T-helper 2 cell treated with Interferon-gamma antibody and Interleukin-4, amounts not matched to agents 5 μg/mL and 100 μg/mL, for 36 hours (primary cell): ENCODE measurements at regions not wholly inside any gene's neighbourhood (a gene's known extent, or its start where the extent isn't known, plus 50 kb on each side); places are given as distances from the start of the nearest gene placed in this dataset.

Experiments
- DNase-seq: peaks from one replicate; pipeline ENCODE4 v3.0.0; 2021; ENCODE audit warnings: low spot score
- H3K27ac Mint-ChIP-seq: one replicate; pipeline ENCODE4 v1.8.0; 2021; ENCODE audit warnings: mild to moderate bottlenecking, mixed read lengths
- H3K27me3 Mint-ChIP-seq: one replicate; pipeline ENCODE4 v1.8.0; 2021; ENCODE audit warnings: low read depth, mixed read lengths
- H3K36me3 Mint-ChIP-seq: one replicate; pipeline ENCODE4 v1.8.0; 2021; ENCODE audit warnings: low read depth, mixed read lengths
- H3K4me1 Mint-ChIP-seq: one replicate; pipeline ENCODE4 v1.8.0; 2021; ENCODE audit warnings: low read depth, mixed read lengths
- H3K4me3 Mint-ChIP-seq: one replicate; pipeline ENCODE4 v1.8.0; 2022; ENCODE audit warnings: mild to moderate bottlenecking, moderate library complexity, mixed read lengths
- H3K9me3 Mint-ChIP-seq: one replicate; pipeline ENCODE4 v1.8.0; 2021; ENCODE audit warnings: mixed read lengths

- Mint-ChIP-seq H3K4me3 (no peak overlapping the region), H3K36me3 (no peaks in the 10 kb centered on the region), H3K9me3 (no peaks in the 10 kb centered on the region), H3K27ac (no peak overlapping the region), H3K27me3 (no peaks in the 10 kb centered on the region), H3K4me1 (no peaks in the 10 kb centered on the region)
- no peak for DNase-seq
Observed at GRCh38 chr2:145094370-145094769, 574.5 kb upstream of the ZEB2 start.

- H3K36me3 Mint-ChIP-seq: no peaks in the 10 kb centered on the region
- no peaks in the 10 kb centered on the region for H3K27me3 Mint-ChIP-seq
- no peaks in the 10 kb centered on the region for H3K4me1 Mint-ChIP-seq
- no peaks in the 10 kb centered on the region for H3K9me3 Mint-ChIP-seq
- DNase-seq: no peak
- H3K27ac Mint-ChIP-seq: no peak overlapping the region
- no peak overlapping the region for H3K4me3 Mint-ChIP-seq
Observed at GRCh38 chr2:145091967-145092366, 572.0 kb upstream of the ZEB2 start.

- no peaks in the 10 kb centered on the region for H3K36me3 Mint-ChIP-seq
- no peak overlapping the region for H3K27ac Mint-ChIP-seq
- no peaks in the 10 kb centered on the region for H3K4me1 Mint-ChIP-seq
- H3K4me3 Mint-ChIP-seq: no peak overlapping the region
- no peak for DNase-seq
- no peaks in the 10 kb centered on the region for H3K9me3 Mint-ChIP-seq
- no peaks in the 10 kb centered on the region for H3K27me3 Mint-ChIP-seq
Observed at GRCh38 chr2:145090841-145091761, 571.2 kb upstream of the ZEB2 start.

- Mint-ChIP-seq H3K4me1 (no peaks in the 10 kb centered on the region), H3K9me3 (no peaks in the 10 kb centered on the region), H3K36me3 (no peaks in the 10 kb centered on the region), H3K27ac (no peak overlapping the region), H3K27me3 (no peaks in the 10 kb centered on the region), H3K4me3 (no peak overlapping the region)
- DNase-seq: no peak
Observed at GRCh38 chr2:145088756-145089155, 568.8 kb upstream of the ZEB2 start.

- H3K4me1 Mint-ChIP-seq: no peaks in the 10 kb centered on the region
- no peaks in the 10 kb centered on the region for H3K36me3 Mint-ChIP-seq
- no peaks in the 10 kb centered on the region for H3K27me3 Mint-ChIP-seq
- H3K27ac Mint-ChIP-seq: no peak overlapping the region
- DNase-seq: no peak
- no peak overlapping the region for H3K4me3 Mint-ChIP-seq
- no peaks in the 10 kb centered on the region for H3K9me3 Mint-ChIP-seq
Observed at GRCh38 chr2:145086910-145087309, 567.0 kb upstream of the ZEB2 start.

GRCh38 chr2:145085612-145086011, 565.7 kb upstream of the ZEB2 start:
- DNase-seq: no peak
- no peaks in the 10 kb centered on the region for H3K36me3 Mint-ChIP-seq
- no peaks in the 10 kb centered on the region for H3K4me1 Mint-ChIP-seq
- no peak overlapping the region for H3K27ac Mint-ChIP-seq
- H3K9me3 Mint-ChIP-seq: no peaks in the 10 kb centered on the region
- no peaks in the 10 kb centered on the region for H3K27me3 Mint-ChIP-seq
- H3K4me3 Mint-ChIP-seq: no peak overlapping the region

GRCh38 chr2:145080426-145080825, 560.5 kb upstream of the ZEB2 start:
- H3K27me3 Mint-ChIP-seq: no peaks in the 10 kb centered on the region
- no peak overlapping the region for H3K27ac Mint-ChIP-seq
- H3K4me3 Mint-ChIP-seq: no peak overlapping the region
- DNase-seq: no peak
- no peaks in the 10 kb centered on the region for H3K36me3 Mint-ChIP-seq
- no peaks in the 10 kb centered on the region for H3K4me1 Mint-ChIP-seq
- H3K9me3 Mint-ChIP-seq: no peaks in the 10 kb centered on the region

- Mint-ChIP-seq H3K27me3 (no peaks in the 10 kb centered on the region), H3K9me3 (no peaks in the 10 kb centered on the region), H3K36me3 (no peaks in the 10 kb centered on the region), H3K27ac (no peak overlapping the region), H3K4me3 (no peak overlapping the region), H3K4me1 (no peaks in the 10 kb centered on the region)
- DNase-seq: no peak
Observed at GRCh38 chr2:145079641-145080040, 559.7 kb upstream of the ZEB2 start.

- H3K4me1 Mint-ChIP-seq: no peaks in the 10 kb centered on the region
Observed at GRCh38 chr2:145078923-145079322, 559.0 kb upstream of the ZEB2 start.

GRCh38 chr2:145076085-145076484, 556.2 kb upstream of the ZEB2 start:
- Mint-ChIP-seq H3K4me1 (no peaks in the 10 kb centered on the region), H3K27ac (no peak overlapping the region), H3K9me3 (no peaks in the 10 kb centered on the region), H3K4me3 (no peak overlapping the region), H3K36me3 (no peaks in the 10 kb centered on the region), H3K27me3 (no peaks in the 10 kb centered on the region)
- no peak for DNase-seq

More at GRCh38 chr2:145078923-145079322, 559.0 kb upstream of the ZEB2 start:
- Mint-ChIP-seq H3K4me3 (no peak overlapping the region), H3K27ac (no peak overlapping the region), H3K9me3 (no peaks in the 10 kb centered on the region), H3K36me3 (no peaks in the 10 kb centered on the region), H3K27me3 (no peaks in the 10 kb centered on the region)
- no peak for DNase-seq

GRCh38 chr2:145075454-145076062, 555.6 kb upstream of the ZEB2 start:
- Mint-ChIP-seq H3K4me1 (no peaks in the 10 kb centered on the region), H3K9me3 (no peaks in the 10 kb centered on the region), H3K4me3 (no peak overlapping the region), H3K27me3 (no peaks in the 10 kb centered on the region), H3K36me3 (no peaks in the 10 kb centered on the region), H3K27ac (no peak overlapping the region)
- no peak for DNase-seq

- Mint-ChIP-seq H3K27ac (no peak overlapping the region), H3K36me3 (no peaks in the 10 kb centered on the region), H3K9me3 (no peaks in the 10 kb centered on the region), H3K4me1 (no peaks in the 10 kb centered on the region), H3K4me3 (no peak overlapping the region), H3K27me3 (no peaks in the 10 kb centered on the region)
- DNase-seq: no peak
Observed at GRCh38 chr2:145070703-145071102, 550.8 kb upstream of the ZEB2 start.

- Mint-ChIP-seq H3K9me3 (no peaks in the 10 kb centered on the region), H3K27ac (no peak overlapping the region), H3K27me3 (no peaks in the 10 kb centered on the region), H3K4me3 (no peak overlapping the region), H3K36me3 (no peaks in the 10 kb centered on the region), H3K4me1 (no peaks in the 10 kb centered on the region)
- no peak for DNase-seq
Observed at GRCh38 chr2:145068509-145068908, 548.6 kb upstream of the ZEB2 start.

GRCh38 chr2:145067549-145068030, 547.7 kb upstream of the ZEB2 start:
- Mint-ChIP-seq H3K9me3 (no peaks in the 10 kb centered on the region), H3K27ac (no peak overlapping the region), H3K36me3 (no peaks in the 10 kb centered on the region), H3K4me1 (no peaks in the 10 kb centered on the region), H3K4me3 (no peak overlapping the region), H3K27me3 (no peaks in the 10 kb centered on the region)
- no peak for DNase-seq
